ENCODE measurements at regions not wholly inside any gene's neighbourhood (a gene's known extent, or its start where the extent isn't known, plus 50 kb on each side); places are given as distances from the start of the nearest gene placed in this dataset.
"Not testable (repeated sequence)": the region's sequence is repeated elsewhere in the genome, so short reads cannot be mapped to it uniquely, and the experiment has no call there.

- Mint-ChIP-seq H3K4me1 (peaks cover 16% of the 10 kb centered on the region), H3K9me3 (no peaks in the 10 kb centered on the region), H3K36me3 (no peaks in the 10 kb centered on the region), H3K27ac (peak overlapping the region; percentile 64), H3K4me3 (peak overlapping the region; percentile 73), H3K27me3 (peaks cover 5% of the 10 kb centered on the region)
- peak; percentile 43 for ATAC-seq (ENCODE audit: low read depth)
- POLR2A ChIA-PET, result interaction anchor here (1.0 kb wide), 1 partner anchor 10 kb away, joined by 4 read pairs; no protein-coding TSS in a partner anchor
- DNase-seq, result no peak
Measured at GRCh38 chr6:151690303-151690702, 117.2 kb upstream of the ESR1 start.

GRCh38 chr6:151690768-151691562 is 116.5 kb upstream of the ESR1 start:
- DNase-seq, result no peak
- Mint-ChIP-seq H3K36me3 (no peaks in the 10 kb centered on the region), H3K27me3 (peaks cover 5% of the 10 kb centered on the region), H3K27ac (peak overlapping the region; percentile 64), H3K4me1 (peaks cover 16% of the 10 kb centered on the region), H3K9me3 (no peaks in the 10 kb centered on the region), H3K4me3 (peak overlapping the region; percentile 73)
- ATAC-seq (ENCODE audit: low read depth), result peak; percentile 89
- POLR2A ChIA-PET, result interaction anchor here (0.6 kb wide), 1 partner anchor 575 kb away, joined by 3 read pairs; no protein-coding TSS in a partner anchor

GRCh38 chr6:151692216-151692615 is 115.3 kb upstream of the ESR1 start:
- peaks cover 5% of the 10 kb centered on the region for H3K27me3 Mint-ChIP-seq
- no peaks in the 10 kb centered on the region for H3K36me3 Mint-ChIP-seq
- H3K4me3 Mint-ChIP-seq, result no peak overlapping the region
- H3K4me1 Mint-ChIP-seq, result peaks cover 15% of the 10 kb centered on the region
- DNase-seq (no peak), ATAC-seq (ENCODE audit: low read depth) (no peak)
- H3K27ac Mint-ChIP-seq, result peak overlapping the region; percentile 24
- peaks cover 3% of the 10 kb centered on the region for H3K9me3 Mint-ChIP-seq
- POLR2A ChIA-PET, result no interaction called here

GRCh38 chr6:151693366-151693765 is 114.1 kb upstream of the ESR1 start:
- H3K36me3 Mint-ChIP-seq, result no peaks in the 10 kb centered on the region
- peaks cover 3% of the 10 kb centered on the region for H3K9me3 Mint-ChIP-seq
- POLR2A ChIA-PET, result no interaction called here
- H3K27me3 Mint-ChIP-seq, result peaks cover 2% of the 10 kb centered on the region
- no peak for DNase-seq
- no peak for ATAC-seq (ENCODE audit: low read depth)
- no peak overlapping the region for H3K27ac Mint-ChIP-seq
- peaks cover 15% of the 10 kb centered on the region for H3K4me1 Mint-ChIP-seq
- H3K4me3 Mint-ChIP-seq, result no peak overlapping the region

GRCh38 chr6:151695156-151695555 is 112.3 kb upstream of the ESR1 start:
- Mint-ChIP-seq H3K4me3 (no peak overlapping the region), H3K9me3 (peaks cover 4% of the 10 kb centered on the region), H3K27ac (no peak overlapping the region), H3K36me3 (no peaks in the 10 kb centered on the region), H3K4me1 (peaks cover 13% of the 10 kb centered on the region), H3K27me3 (no peaks in the 10 kb centered on the region)
- no peak for DNase-seq
- POLR2A ChIA-PET, result no interaction called here
- no peak for ATAC-seq (ENCODE audit: low read depth)

GRCh38 chr6:151696302-151696701 is 111.2 kb upstream of the ESR1 start:
- H3K4me1 Mint-ChIP-seq; POLR2A ChIA-PET; DNase-seq; H3K27me3 Mint-ChIP-seq; H3K9me3 Mint-ChIP-seq; H3K36me3 Mint-ChIP-seq; ATAC-seq (ENCODE audit: low read depth); H3K4me3 Mint-ChIP-seq; H3K27ac Mint-ChIP-seq: not testable (repeated sequence)

GRCh38 chr6:151698931-151699700 is 108.4 kb upstream of the ESR1 start:
- Mint-ChIP-seq H3K4me1 (peaks cover 5% of the 10 kb centered on the region), H3K27ac (no peak overlapping the region), H3K9me3 (peaks cover 4% of the 10 kb centered on the region), H3K36me3 (no peaks in the 10 kb centered on the region), H3K4me3 (no peak overlapping the region), H3K27me3 (peaks cover 2% of the 10 kb centered on the region)
- DNase-seq (no peak), ATAC-seq (ENCODE audit: low read depth) (no peak)
- POLR2A ChIA-PET, result no interaction called here

GRCh38 chr6:151699719-151700118 is 107.8 kb upstream of the ESR1 start:
- no peak for ATAC-seq (ENCODE audit: low read depth)
- Mint-ChIP-seq H3K27ac (no peak overlapping the region), H3K36me3 (no peaks in the 10 kb centered on the region), H3K9me3 (peaks cover 4% of the 10 kb centered on the region), H3K27me3 (peaks cover 2% of the 10 kb centered on the region), H3K4me3 (no peak overlapping the region), H3K4me1 (peaks cover 5% of the 10 kb centered on the region)
- POLR2A ChIA-PET, result no interaction called here
- no peak for DNase-seq

- Mint-ChIP-seq H3K27me3 (peaks cover 2% of the 10 kb centered on the region), H3K4me3 (no peak overlapping the region), H3K36me3 (no peaks in the 10 kb centered on the region), H3K27ac (no peak overlapping the region), H3K4me1 (peaks cover 5% of the 10 kb centered on the region), H3K9me3 (peaks cover 1% of the 10 kb centered on the region)
- ATAC-seq (ENCODE audit: low read depth) (no peak), DNase-seq (no peak)
- POLR2A ChIA-PET, result no interaction called here
Measured at GRCh38 chr6:151701911-151702562, 105.4 kb upstream of the ESR1 start.

- peaks cover 1% of the 10 kb centered on the region for H3K9me3 Mint-ChIP-seq
- no peak overlapping the region for H3K27ac Mint-ChIP-seq
- ATAC-seq (ENCODE audit: low read depth) (no peak), DNase-seq (no peak)
- POLR2A ChIA-PET, result no interaction called here
- H3K4me3 Mint-ChIP-seq, result no peak overlapping the region
- H3K36me3 Mint-ChIP-seq, result no peaks in the 10 kb centered on the region
- peaks cover 5% of the 10 kb centered on the region for H3K4me1 Mint-ChIP-seq
- peaks cover 2% of the 10 kb centered on the region for H3K27me3 Mint-ChIP-seq
Measured at GRCh38 chr6:151702851-151703658, 104.4 kb upstream of the ESR1 start.

GRCh38 chr6:151704383-151704782 is 103.1 kb upstream of the ESR1 start:
- peaks cover 2% of the 10 kb centered on the region for H3K27me3 Mint-ChIP-seq
- H3K36me3 Mint-ChIP-seq, result no peaks in the 10 kb centered on the region
- ATAC-seq (ENCODE audit: low read depth), result no peak
- H3K9me3 Mint-ChIP-seq, result no peaks in the 10 kb centered on the region
- H3K4me1 Mint-ChIP-seq, result peaks cover 5% of the 10 kb centered on the region
- no peak overlapping the region for H3K4me3 Mint-ChIP-seq
- H3K27ac Mint-ChIP-seq, result no peak overlapping the region
- no peak for DNase-seq
- POLR2A ChIA-PET, result no interaction called here

- POLR2A ChIA-PET, result no interaction called here
- Mint-ChIP-seq H3K27me3 (peaks cover 2% of the 10 kb centered on the region), H3K4me1 (peaks cover 5% of the 10 kb centered on the region)
Measured at GRCh38 chr6:151705993-151706733, 101.3 kb upstream of the ESR1 start.

More at GRCh38 chr6:151705993-151706733, 101.3 kb upstream of the ESR1 start:
- Mint-ChIP-seq H3K4me3 (no peak overlapping the region), H3K36me3 (no peaks in the 10 kb centered on the region), H3K27ac (no peak overlapping the region), H3K9me3 (no peaks in the 10 kb centered on the region)
- ATAC-seq (ENCODE audit: low read depth) (no peak), DNase-seq (no peak)

Measured in activated naive CD8-positive, alpha-beta T cell treated with anti-CD3 and anti-CD28 coated beads, Interleukin-2, amount 10 ng/mL, durations not matched to agents 7 days and 5 days (primary cell).